ENCODE measurements at regions not wholly inside any gene's neighbourhood (a gene's known extent, or its start where the extent isn't known, plus 50 kb on each side); places are given as distances from the start of the nearest gene placed in this dataset.

DNA sequence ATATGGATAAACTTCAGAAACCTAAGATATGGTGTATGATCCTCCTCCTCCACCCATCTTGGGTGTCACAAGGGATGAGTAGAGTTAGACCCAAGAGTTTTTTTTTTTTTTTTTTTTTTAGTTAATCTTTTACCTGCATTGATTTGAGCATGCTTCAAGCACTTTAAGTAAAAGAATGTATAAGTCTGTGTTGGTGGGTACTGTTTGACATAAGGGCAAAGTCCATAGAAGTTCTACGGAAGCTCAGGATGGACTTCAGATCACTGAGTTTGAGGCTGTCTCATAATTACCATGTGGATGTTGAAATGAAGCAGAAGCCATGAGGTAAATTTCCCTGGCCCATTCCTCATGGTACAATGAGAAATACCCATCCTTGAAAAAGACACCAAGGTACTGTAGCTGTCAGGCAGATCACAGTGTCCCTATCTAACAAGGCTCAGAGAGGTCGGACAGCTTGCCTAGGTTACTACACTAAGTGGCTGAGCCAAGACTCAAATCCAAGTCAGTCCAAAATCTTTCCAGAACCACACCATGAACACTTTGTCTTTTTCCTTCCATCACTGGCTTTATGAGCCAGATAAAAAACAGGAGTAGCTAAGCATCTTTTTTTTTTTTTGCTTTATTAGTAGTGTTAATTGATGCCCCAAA, 962.8 kb downstream of the CDH11 start:
- FAIRE-seq = no peak

DNA sequence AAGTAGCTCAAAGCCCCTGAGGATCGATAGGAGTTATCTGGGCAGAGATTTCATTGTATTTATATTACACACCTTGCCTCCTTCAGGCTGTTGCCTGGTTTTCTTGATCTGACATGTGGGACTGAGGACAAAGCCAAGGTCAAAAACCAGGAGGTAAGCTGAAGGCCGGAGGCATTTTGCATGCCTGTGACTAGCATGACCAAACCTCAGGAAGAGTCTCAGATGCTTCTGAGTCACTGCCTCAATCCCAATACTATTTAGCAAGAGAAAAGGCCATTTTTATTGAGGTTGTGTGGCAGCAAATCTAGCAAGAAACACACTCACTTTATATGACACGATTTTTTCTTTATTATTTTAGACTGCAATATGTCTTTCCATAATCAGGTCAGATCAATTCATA, 968.1 kb downstream of the CDH11 start:
- no peaks in the 10 kb centered on the region for H3K27me3 ChIP-seq
- intact Hi-C loops (cut with DNase I) = no loop called here
- H3K27ac ChIP-seq = no peak overlapping the region
- WGBS, 2 donors = 39 to 42% methylated on average over 3 of the region's 3 CpGs
- no peak overlapping the region for H3K4me3 ChIP-seq
- H3K9me3 ChIP-seq = no peaks in the 10 kb centered on the region
- no peak for FAIRE-seq
- TF ChIP-seq, protein P1, sequence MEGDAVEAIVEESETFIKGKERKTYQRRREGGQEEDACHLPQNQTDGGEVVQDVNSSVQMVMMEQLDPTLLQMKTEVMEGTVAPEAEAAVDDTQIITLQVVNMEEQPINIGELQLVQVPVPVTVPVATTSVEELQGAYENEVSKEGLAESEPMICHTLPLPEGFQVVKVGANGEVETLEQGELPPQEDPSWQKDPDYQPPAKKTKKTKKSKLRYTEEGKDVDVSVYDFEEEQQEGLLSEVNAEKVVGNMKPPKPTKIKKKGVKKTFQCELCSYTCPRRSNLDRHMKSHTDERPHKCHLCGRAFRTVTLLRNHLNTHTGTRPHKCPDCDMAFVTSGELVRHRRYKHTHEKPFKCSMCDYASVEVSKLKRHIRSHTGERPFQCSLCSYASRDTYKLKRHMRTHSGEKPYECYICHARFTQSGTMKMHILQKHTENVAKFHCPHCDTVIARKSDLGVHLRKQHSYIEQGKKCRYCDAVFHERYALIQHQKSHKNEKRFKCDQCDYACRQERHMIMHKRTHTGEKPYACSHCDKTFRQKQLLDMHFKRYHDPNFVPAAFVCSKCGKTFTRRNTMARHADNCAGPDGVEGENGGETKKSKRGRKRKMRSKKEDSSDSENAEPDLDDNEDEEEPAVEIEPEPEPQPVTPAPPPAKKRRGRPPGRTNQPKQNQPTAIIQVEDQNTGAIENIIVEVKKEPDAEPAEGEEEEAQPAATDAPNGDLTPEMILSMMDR (IDR thresholded peaks at IDR 0.05) = no peak
- H3K4me1 ChIP-seq = no peaks in the 10 kb centered on the region
- no peaks in the 10 kb centered on the region for H3K36me3 ChIP-seq
- no peak for ATAC-seq
- DNase-seq = no peak

More for the DNA sequence above, 962.8 kb downstream of the CDH11 start:
- Histone ChIP-seq H3K36me3 (no peaks in the 10 kb centered on the region), H3K9me3 (no peaks in the 10 kb centered on the region), H3K27ac (no peak overlapping the region), H3K4me3 (no peak overlapping the region), H3K27me3 (no peaks in the 10 kb centered on the region), H3K4me1 (no peaks in the 10 kb centered on the region)
- 34 to 41% methylated on average over 2 of the region's 2 CpGs for WGBS, 2 donors
- DNase-seq = no peak
- intact Hi-C loops (cut with DNase I) = no loop called here
- TF ChIP-seq, protein P1 (IDR thresholded peaks at IDR 0.05) = no peak
- no peak for ATAC-seq

DNA sequence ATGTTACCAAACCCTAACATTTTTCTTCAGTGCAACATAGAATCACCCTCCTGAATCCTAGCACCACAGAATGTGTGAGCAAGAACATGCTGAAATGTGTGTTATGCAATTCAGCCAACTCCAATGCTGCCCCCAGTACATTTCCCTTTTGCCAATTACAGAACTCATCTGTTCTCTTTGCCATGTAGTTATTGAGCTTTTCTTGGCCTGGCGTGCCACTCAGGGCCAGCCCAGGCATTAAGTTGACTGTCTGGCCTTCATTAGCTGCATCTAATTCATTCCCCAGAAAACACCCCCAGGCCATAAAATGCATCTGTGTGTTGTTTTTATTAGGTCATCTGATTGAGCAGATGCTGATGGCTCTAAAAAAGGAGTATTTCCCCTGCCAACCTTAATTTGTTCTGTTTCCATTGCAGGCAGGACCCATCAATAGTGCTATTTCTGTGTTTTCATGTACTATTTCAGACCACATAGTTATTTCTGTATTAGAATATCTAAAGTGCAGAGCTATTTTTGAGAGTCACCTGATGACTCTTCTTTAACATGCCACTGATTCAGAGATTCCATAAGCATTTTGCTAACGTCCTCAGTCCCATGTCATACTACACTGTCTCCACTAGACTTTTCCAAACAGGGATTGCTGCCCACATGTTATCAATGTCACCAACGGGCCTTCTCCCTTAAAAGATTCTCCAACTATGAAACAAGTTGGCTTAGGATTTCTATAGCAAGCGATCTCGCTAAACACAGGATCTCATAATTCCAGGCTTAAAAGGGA, 969.7 kb downstream of the CDH11 start:
- no peaks in the 10 kb centered on the region for H3K4me1 ChIP-seq
- no peak for FAIRE-seq
- intact Hi-C loops (cut with DNase I) = no loop called here
- ATAC-seq = no peak
- H3K36me3 ChIP-seq = no peaks in the 10 kb centered on the region
- H3K27ac ChIP-seq = no peak overlapping the region
- H3K9me3 ChIP-seq = no peaks in the 10 kb centered on the region
- no peak overlapping the region for H3K4me3 ChIP-seq
- no peak for DNase-seq
- 80% methylated on average over 5 of the region's 5 CpGs for WGBS, 2 donors
- H3K27me3 ChIP-seq = no peaks in the 10 kb centered on the region
- TF ChIP-seq, protein P1 (IDR thresholded peaks at IDR 0.05) = no peak

DNA sequence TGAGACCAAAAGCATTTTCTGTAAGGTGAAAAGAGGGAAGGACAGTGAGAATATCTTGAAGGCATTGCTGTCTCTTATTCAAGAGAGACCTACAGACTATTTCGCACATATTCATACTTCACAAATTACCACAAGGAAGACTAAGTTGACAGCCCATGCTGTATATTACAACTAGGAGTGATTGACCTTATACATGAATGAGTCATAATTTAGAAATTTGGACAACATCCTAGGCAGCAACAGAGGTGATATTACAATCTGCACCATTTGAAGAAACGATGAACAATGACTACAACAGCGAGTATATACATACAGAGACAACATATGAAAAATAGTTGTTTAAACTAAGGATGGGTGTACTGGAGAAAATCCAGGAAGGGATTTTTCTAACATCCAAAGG, 971.7 kb downstream of the CDH11 start:
- FAIRE-seq (no peak), DNase-seq (no peak), ATAC-seq (no peak)
- intact Hi-C loops (cut with DNase I) = no loop called here
- Histone ChIP-seq H3K27ac (no peak overlapping the region), H3K27me3 (no peaks in the 10 kb centered on the region), H3K4me3 (no peak overlapping the region), H3K4me1 (no peaks in the 10 kb centered on the region), H3K9me3 (no peaks in the 10 kb centered on the region), H3K36me3 (no peaks in the 10 kb centered on the region)
- WGBS, 2 donors = 82 to 91% methylated on average over 3 of the region's 3 CpGs
- TF ChIP-seq, protein P1 (IDR thresholded peaks at IDR 0.05) = no peak

DNA sequence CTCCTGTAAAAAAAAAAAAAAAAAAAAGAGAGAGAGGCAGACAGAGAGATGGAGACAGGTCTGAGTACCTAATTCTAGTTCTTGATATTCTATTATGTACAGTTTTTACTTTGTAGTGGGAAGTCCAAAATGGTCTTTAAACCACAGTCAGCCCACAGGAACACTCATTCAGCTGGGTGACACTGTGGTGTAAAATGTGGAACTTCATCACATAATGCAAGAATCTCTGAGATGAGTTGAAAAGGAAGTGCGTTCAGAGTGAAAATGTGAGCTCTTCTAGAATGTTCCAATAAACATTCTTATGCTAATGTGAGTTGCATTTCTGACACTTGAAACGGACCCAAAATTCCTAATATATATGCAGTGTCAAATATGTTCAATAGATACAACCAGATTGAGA, 972.1 kb downstream of the CDH11 start:
- intact Hi-C loops (cut with DNase I) = no loop called here
- FAIRE-seq = no peak
- H3K9me3 ChIP-seq = no peaks in the 10 kb centered on the region
- H3K27me3 ChIP-seq = no peaks in the 10 kb centered on the region
- no peaks in the 10 kb centered on the region for H3K36me3 ChIP-seq
- 62 to 64% methylated on average over 2 of the region's 2 CpGs for WGBS, 2 donors
- ATAC-seq = no peak
- H3K27ac ChIP-seq = no peak overlapping the region
- TF ChIP-seq, protein P1 (IDR thresholded peaks at IDR 0.05) = no peak
- no peak for DNase-seq
- no peak overlapping the region for H3K4me3 ChIP-seq
- no peaks in the 10 kb centered on the region for H3K4me1 ChIP-seq

All from pancreas (tissue), 10 donors.